ENCODE measurements at regions not wholly inside any gene's neighbourhood (a gene's known extent, or its start where the extent isn't known, plus 50 kb on each side); places are given as distances from the start of the nearest gene placed in this dataset.

- no peak overlapping the region for H3K27ac ChIP-seq
- H3K27me3 ChIP-seq = no peaks in the 10 kb centered on the region
- peaks cover 0 to 3% (median 1%) of the 10 kb centered on the region in 4 donors for H3K9me3 ChIP-seq
- no peak for DNase-seq
- H3K4me1 ChIP-seq = no peaks in the 10 kb centered on the region
- 62 to 85% methylated on average over 1 of the region's 1 CpG for WGBS, 2 donors
- H3K4me3 ChIP-seq = no peak overlapping the region
- no peaks in the 10 kb centered on the region for H3K36me3 ChIP-seq
- intact Hi-C loops (cut with DNase I) = no loop called here
- TF ChIP-seq POLR2AphosphoS5 (IDR thresholded peaks at IDR 0.05) (no peak), POLR2A (IDR thresholded peaks at IDR 0.05) (no peak), EP300 (IDR thresholded peaks at IDR 0.05) (no peak)
- TF ChIP-seq, protein P1, sequence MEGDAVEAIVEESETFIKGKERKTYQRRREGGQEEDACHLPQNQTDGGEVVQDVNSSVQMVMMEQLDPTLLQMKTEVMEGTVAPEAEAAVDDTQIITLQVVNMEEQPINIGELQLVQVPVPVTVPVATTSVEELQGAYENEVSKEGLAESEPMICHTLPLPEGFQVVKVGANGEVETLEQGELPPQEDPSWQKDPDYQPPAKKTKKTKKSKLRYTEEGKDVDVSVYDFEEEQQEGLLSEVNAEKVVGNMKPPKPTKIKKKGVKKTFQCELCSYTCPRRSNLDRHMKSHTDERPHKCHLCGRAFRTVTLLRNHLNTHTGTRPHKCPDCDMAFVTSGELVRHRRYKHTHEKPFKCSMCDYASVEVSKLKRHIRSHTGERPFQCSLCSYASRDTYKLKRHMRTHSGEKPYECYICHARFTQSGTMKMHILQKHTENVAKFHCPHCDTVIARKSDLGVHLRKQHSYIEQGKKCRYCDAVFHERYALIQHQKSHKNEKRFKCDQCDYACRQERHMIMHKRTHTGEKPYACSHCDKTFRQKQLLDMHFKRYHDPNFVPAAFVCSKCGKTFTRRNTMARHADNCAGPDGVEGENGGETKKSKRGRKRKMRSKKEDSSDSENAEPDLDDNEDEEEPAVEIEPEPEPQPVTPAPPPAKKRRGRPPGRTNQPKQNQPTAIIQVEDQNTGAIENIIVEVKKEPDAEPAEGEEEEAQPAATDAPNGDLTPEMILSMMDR (IDR thresholded peaks at IDR 0.05) = no peak
Observed at GRCh38 chr5:8940934-8941333, 604.9 kb downstream of the SEMA5A start.

- Histone ChIP-seq H3K4me1 (no peaks in the 10 kb centered on the region), H3K27ac (no peak overlapping the region), H3K9me3 (peaks cover 0 to 3% (median 1%) of the 10 kb centered on the region in 4 donors), H3K36me3 (no peaks in the 10 kb centered on the region), H3K27me3 (no peaks in the 10 kb centered on the region), H3K4me3 (no peak overlapping the region)
- 49 to 70% methylated on average over 3 of the region's 3 CpGs for WGBS, 2 donors
- intact Hi-C loops (cut with DNase I) = no loop called here
- DNase-seq = no peak
- TF ChIP-seq POLR2A (IDR thresholded peaks at IDR 0.05) (no peak), POLR2AphosphoS5 (IDR thresholded peaks at IDR 0.05) (no peak), EP300 (IDR thresholded peaks at IDR 0.05) (no peak)
- TF ChIP-seq, protein P1 (IDR thresholded peaks at IDR 0.05) = no peak
Observed at GRCh38 chr5:8943301-8943700, 602.6 kb downstream of the SEMA5A start.

- Histone ChIP-seq H3K27ac (no peak overlapping the region), H3K4me3 (no peak overlapping the region), H3K36me3 (no peaks in the 10 kb centered on the region), H3K27me3 (no peaks in the 10 kb centered on the region), H3K9me3 (peaks cover 0 to 3% (median 1%) of the 10 kb centered on the region in 4 donors), H3K4me1 (no peaks in the 10 kb centered on the region)
- no peak for TF ChIP-seq EP300 (IDR thresholded peaks at IDR 0.05)
- no peak for TF ChIP-seq POLR2A (IDR thresholded peaks at IDR 0.05)
- TF ChIP-seq, protein P1 (IDR thresholded peaks at IDR 0.05) = no peak
- TF ChIP-seq POLR2AphosphoS5 (IDR thresholded peaks at IDR 0.05) = no peak
- no peak for DNase-seq
- 74 to 81% methylated on average over 4 of the region's 4 CpGs for WGBS, 2 donors
- intact Hi-C loops (cut with DNase I) = no loop called here
Observed at GRCh38 chr5:8944005-8944404, 601.9 kb downstream of the SEMA5A start.

DNA sequence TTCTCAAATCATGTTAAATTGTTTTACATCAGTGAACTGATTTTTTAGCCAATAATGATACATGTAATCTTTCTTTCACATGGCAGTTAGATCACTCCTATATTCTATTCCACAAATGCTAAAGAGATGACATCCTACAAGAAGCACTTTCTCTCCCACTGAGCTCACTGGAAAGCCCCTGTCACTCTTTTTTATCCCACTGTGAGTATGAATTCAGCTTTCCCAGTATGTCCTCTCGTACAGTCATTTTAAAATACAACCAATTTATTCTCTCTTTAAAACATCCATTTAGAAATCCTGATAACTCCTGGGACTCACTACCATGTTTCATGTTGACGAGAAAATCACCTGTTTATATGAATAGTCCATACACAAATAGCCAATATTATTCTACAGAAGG lies 599.9 kb downstream of the SEMA5A start:
- Histone ChIP-seq H3K4me3 (no peak overlapping the region), H3K36me3 (no peaks in the 10 kb centered on the region), H3K27ac (no peak overlapping the region), H3K4me1 (no peaks in the 10 kb centered on the region), H3K27me3 (no peaks in the 10 kb centered on the region), H3K9me3 (peaks cover 0 to 2% (median 0%) of the 10 kb centered on the region in 4 donors)
- intact Hi-C loops (cut with DNase I) = no loop called here
- no peak for DNase-seq
- TF ChIP-seq EP300 (IDR thresholded peaks at IDR 0.05) (no peak), POLR2A (IDR thresholded peaks at IDR 0.05) (no peak), POLR2AphosphoS5 (IDR thresholded peaks at IDR 0.05) (no peak)
- TF ChIP-seq, protein P1 (IDR thresholded peaks at IDR 0.05) = no peak
- WGBS, 2 donors = 66 to 77% methylated on average over 2 of the region's 2 CpGs

DNA sequence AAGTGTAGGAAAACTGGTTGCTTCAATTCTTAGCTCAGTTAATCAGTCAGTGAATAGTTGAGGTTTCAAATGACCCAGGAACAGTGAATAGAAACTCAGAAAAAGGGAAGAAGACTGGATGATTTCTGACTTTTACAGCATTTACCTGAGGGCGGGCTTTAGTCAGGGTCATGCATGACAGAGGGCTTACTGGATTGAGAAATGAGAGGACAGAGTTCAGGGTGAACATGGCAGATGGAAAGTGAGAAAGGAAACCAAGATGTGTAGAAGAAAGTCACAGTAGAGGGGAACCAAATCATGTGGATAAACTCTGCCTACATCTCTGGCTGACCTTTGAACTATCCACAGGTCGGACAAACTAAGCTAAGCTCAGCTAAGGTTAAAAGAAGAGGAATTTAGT lies 596.0 kb downstream of the SEMA5A start:
- H3K36me3 ChIP-seq = no peaks in the 10 kb centered on the region
- no peak for DNase-seq
- no peaks in the 10 kb centered on the region for H3K27me3 ChIP-seq
- intact Hi-C loops (cut with DNase I) = no loop called here
- TF ChIP-seq, protein P1 (IDR thresholded peaks at IDR 0.05) = no peak
- TF ChIP-seq POLR2AphosphoS5 (IDR thresholded peaks at IDR 0.05) (no peak), EP300 (IDR thresholded peaks at IDR 0.05) (no peak), POLR2A (IDR thresholded peaks at IDR 0.05) (no peak)
- H3K4me1 ChIP-seq = no peaks in the 10 kb centered on the region
- WGBS, 2 donors = 57 to 64% methylated on average over 2 of the region's 2 CpGs
- H3K4me3 ChIP-seq = no peak overlapping the region
- no peak overlapping the region for H3K27ac ChIP-seq
- no peaks in the 10 kb centered on the region for H3K9me3 ChIP-seq
